GM12875 (cell line): ENCODE measurements at regions not wholly inside any gene's neighbourhood (a gene's known extent, or its start where the extent isn't known, plus 50 kb on each side); places are given as distances from the start of the nearest gene placed in this dataset.

Experiments
- H3K4me3 ChIP-seq: one replicate; pipeline ENCODE4 v1.5.1; 2011; ENCODE audit warnings: low read depth, low read length, control low read depth
- TF ChIP-seq, protein P1 (sequence below): IDR thresholded peaks from 2 replicates; pipeline ENCODE4 v1.5.1; 2011; ENCODE audit warnings: low read depth, mild to moderate bottlenecking, control low read depth, inconsistent platforms, low read length, moderate library complexity, borderline replicate concordance; ENCODE audit not compliant: insufficient read depth

DNA sequence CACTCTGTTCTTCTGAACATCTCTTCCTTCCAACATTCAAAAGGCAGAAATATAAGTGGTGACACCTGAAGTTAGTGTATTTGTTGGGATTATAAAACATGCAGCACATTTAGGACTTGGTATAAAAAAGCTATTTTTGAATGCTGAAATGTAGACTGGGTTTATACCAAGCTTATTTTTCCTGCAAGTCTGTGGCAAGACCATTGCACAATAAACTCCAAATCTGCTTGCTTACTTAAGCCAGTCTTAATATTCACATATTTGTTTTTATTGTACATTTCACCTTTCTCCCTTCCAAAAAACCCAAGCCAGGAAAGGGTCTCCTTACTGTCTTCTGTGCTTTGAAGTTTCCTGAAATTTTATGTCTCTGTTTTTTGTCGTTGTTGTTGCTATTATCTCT is 63.7 kb downstream of the FHIP1A start:
- TF ChIP-seq, protein P1, sequence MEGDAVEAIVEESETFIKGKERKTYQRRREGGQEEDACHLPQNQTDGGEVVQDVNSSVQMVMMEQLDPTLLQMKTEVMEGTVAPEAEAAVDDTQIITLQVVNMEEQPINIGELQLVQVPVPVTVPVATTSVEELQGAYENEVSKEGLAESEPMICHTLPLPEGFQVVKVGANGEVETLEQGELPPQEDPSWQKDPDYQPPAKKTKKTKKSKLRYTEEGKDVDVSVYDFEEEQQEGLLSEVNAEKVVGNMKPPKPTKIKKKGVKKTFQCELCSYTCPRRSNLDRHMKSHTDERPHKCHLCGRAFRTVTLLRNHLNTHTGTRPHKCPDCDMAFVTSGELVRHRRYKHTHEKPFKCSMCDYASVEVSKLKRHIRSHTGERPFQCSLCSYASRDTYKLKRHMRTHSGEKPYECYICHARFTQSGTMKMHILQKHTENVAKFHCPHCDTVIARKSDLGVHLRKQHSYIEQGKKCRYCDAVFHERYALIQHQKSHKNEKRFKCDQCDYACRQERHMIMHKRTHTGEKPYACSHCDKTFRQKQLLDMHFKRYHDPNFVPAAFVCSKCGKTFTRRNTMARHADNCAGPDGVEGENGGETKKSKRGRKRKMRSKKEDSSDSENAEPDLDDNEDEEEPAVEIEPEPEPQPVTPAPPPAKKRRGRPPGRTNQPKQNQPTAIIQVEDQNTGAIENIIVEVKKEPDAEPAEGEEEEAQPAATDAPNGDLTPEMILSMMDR: no peak
- no peak overlapping the region for H3K4me3 ChIP-seq

DNA sequence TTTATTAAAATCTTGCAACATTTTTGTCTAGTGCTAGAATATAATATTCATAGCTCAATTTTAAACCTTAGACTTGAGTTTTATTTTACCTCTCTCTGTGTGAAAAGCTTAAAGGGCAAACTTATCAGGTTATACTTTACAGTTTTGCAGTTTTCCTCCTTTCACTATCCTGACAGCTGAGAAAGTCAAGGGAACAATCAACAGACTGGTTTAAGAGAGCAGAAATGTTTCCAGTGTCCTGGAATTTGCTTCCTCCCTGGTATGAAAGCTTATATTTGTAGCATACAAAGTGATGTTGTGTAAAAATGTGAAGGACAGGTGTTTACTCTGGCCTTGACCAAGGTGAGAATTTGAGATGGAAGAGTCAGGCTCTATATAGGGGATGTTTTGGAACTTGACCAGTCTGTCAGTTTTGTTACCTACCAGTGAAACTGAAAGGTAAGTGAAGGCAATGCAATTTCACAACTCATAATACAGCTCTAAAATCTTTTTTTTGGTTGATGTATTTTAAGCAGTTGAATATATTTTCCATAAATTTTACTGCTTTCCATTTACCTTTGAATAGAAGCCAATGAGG is 64.6 kb downstream of the FHIP1A start:
- no peak overlapping the region for H3K4me3 ChIP-seq
- TF ChIP-seq, protein P1: no peak

- H3K4me3 ChIP-seq: no peak overlapping the region
- TF ChIP-seq, protein P1: no peak
Measured at GRCh38 chr4:151475035-151475714, 66.2 kb downstream of the FHIP1A start.

GRCh38 chr4:151481813-151482212 is 72.8 kb downstream of the FHIP1A start:
- TF ChIP-seq, protein P1: no peak
- H3K4me3 ChIP-seq: no peak overlapping the region

DNA sequence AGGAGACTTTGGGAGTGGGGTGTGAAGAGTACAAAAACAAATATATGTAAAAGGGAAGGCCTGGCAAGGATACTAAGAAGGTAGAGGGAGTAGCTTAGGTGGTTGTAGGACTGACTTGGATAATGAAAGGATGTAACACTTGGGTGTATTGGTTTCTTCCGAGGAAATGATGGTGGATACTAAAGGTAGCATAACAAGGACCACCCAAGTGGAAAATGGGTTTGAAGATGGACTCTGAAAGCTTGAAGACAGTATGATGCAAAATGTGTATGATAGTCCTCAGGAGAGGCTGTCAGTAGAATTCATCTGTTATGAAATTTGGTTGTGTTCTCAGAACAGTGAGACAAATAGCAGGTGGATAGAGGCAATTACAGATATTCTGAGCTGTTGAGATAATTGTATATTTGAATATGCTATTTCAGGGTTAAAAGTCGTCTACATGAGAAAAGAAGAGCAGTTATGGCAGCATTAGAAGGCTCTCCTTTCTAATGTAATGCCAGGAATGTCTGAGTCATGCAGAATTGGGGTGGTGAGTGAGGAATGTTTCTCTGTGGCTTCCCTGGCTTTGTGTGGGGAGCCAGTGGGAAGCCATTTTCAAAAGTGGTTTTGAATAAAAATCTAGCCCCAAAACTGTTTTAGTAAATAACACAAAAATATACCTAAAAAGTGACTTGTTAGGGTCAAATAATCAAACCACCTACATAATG is 75.6 kb downstream of the FHIP1A start:
- H3K4me3 ChIP-seq: no peak overlapping the region

GRCh38 chr4:151485541-151486131 is 76.7 kb downstream of the FHIP1A start:
- no peak overlapping the region for H3K4me3 ChIP-seq
- TF ChIP-seq, protein P1: no peak

More for the DNA sequence above, 75.6 kb downstream of the FHIP1A start:
- TF ChIP-seq, protein P1: no peak
